GM06990 (cell line): ENCODE measurements at regions not wholly inside any gene's neighbourhood (a gene's known extent, or its start where the extent isn't known, plus 50 kb on each side); places are given as distances from the start of the nearest gene placed in this dataset.
"Not testable (repeated sequence)": the region's sequence is repeated elsewhere in the genome, so short reads cannot be mapped to it uniquely, and the experiment has no call there.

Experiments used
- DNase-seq: peaks from one replicate; pipeline ENCODE4 v3.0.0-alpha.2; 2011; ENCODE audit not compliant: insufficient read length; ENCODE audit errors: extremely low read depth
- H3K27me3 ChIP-seq: replicated peaks from 2 replicates; pipeline ENCODE4 v1.6.0; 2011; ENCODE audit warnings: low read length; ENCODE audit not compliant: control insufficient read depth, insufficient read depth
- H3K36me3 ChIP-seq: 2 replicates; pipeline ENCODE4 v1.5.1; 2011; ENCODE audit warnings: low read length; ENCODE audit not compliant: control insufficient read depth, insufficient read depth
- H3K4me3 ChIP-seq: replicated peaks from 2 replicates; pipeline ENCODE4 v1.5.1; 2011; ENCODE audit warnings: low read depth, mild to moderate bottlenecking, control low read depth, low read length
- TF ChIP-seq, protein P1 (sequence below): IDR thresholded peaks from 2 replicates; pipeline ENCODE4 v1.5.1; 2011; ENCODE audit warnings: low read length, control low read depth, mild to moderate bottlenecking, inconsistent platforms; ENCODE audit not compliant: insufficient read depth, poor library complexity, severe bottlenecking

DNA sequence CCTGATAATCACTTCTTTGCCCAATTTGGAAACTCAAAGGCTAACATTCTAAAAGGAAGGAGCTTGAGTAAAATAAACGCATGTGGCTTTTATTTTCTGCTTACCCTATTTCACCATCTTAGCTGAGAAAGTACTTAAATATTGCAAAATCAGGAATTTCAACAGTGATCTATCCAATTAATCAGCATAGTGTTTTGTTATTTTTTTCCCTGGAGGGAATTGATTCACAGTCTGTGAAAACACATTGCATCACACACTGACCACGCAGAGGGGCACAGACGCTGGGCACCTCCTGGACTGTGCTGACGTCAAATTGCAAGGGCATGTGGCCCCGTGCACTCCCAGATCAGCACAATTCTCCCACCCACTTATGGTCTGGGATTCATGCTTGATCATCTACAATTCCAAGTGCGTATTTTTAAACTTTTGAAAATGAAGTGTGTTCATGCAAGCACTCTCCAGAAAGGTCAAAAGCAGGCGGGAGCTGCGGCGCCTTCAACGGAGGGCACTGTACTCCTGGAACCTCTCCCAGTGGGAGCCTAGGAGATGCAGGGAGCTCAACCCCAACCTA lies 320.6 kb upstream of the PPARGC1A start:
- no peak overlapping the region for H3K4me3 ChIP-seq
- no peaks in the 10 kb centered on the region for H3K36me3 ChIP-seq
- H3K27me3 ChIP-seq = no peaks in the 10 kb centered on the region; the same call in 1 of the 2 replicates
- TF ChIP-seq, protein P1, sequence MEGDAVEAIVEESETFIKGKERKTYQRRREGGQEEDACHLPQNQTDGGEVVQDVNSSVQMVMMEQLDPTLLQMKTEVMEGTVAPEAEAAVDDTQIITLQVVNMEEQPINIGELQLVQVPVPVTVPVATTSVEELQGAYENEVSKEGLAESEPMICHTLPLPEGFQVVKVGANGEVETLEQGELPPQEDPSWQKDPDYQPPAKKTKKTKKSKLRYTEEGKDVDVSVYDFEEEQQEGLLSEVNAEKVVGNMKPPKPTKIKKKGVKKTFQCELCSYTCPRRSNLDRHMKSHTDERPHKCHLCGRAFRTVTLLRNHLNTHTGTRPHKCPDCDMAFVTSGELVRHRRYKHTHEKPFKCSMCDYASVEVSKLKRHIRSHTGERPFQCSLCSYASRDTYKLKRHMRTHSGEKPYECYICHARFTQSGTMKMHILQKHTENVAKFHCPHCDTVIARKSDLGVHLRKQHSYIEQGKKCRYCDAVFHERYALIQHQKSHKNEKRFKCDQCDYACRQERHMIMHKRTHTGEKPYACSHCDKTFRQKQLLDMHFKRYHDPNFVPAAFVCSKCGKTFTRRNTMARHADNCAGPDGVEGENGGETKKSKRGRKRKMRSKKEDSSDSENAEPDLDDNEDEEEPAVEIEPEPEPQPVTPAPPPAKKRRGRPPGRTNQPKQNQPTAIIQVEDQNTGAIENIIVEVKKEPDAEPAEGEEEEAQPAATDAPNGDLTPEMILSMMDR = no peak
- DNase-seq = no peak

DNA sequence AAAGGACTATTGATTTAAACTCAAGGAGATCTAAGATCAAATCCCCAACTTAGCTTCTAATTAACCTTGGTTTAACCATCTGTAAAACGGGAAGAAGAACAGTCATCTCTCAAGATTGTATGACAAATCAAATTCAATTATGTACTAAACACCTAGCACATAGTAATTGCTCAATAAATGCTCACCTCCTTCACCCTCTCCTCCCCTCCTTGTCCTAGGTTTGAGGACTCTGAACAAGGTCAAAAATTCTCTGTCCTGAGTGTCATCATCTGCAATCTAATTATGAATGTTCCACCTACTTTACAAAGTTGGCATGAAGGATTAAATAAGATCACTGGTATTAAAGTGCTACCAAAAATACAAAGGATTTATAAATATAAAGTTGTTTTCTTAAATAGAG lies 320.1 kb upstream of the PPARGC1A start:
- DNase-seq = no peak
- TF ChIP-seq, protein P1 = no peak

DNA sequence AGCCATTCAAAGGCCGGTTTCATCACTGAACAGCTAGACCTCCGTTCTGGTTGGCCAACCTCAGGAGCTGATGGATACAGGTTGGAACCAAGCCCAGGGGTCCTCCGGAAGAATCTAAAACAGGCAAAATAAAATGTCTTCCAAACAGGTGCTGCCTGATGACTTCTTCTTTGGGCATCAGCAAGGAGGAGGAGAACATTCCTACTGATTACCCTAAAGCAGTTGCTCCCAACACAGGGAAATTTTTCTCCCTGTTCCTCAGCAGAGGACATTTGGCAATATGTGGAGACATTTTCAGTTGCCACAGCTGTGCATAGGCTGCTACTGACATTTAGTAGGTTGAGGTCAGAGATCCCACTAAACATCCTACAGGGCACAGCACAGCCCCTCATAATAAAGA lies 319.3 kb upstream of the PPARGC1A start:
- TF ChIP-seq, protein P1 = no peak
- Histone ChIP-seq H3K27me3 (no peaks in the 10 kb centered on the region), H3K4me3 (no peak overlapping the region), H3K36me3 (no peaks in the 10 kb centered on the region)
- DNase-seq = no peak

More for the DNA sequence above, 320.1 kb upstream of the PPARGC1A start:
- no peaks in the 10 kb centered on the region for H3K36me3 ChIP-seq
- H3K4me3 ChIP-seq = no peak overlapping the region
- no peaks in the 10 kb centered on the region; the same call in 1 of the 2 replicates for H3K27me3 ChIP-seq

DNA sequence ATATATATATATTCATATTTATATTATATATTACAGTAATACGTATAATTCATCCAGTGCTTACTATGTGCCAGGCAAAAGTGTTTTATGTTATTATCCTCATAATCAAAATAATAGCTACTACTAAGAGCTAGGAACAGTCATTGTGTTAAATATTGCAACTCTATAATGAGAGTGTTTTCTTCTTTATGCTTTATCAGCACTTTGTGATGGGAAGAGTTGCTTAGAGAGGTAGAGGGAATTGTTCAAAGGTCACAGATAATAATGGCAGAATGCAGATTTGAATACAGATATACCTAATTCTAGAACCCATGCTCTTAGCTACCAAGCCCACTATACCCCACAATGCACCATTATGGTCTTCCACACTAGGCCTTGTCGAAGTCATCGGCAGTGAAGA lies 318.8 kb upstream of the PPARGC1A start:
- no peaks in the 10 kb centered on the region for H3K27me3 ChIP-seq
- no peak for DNase-seq
- TF ChIP-seq, protein P1 = no peak
- H3K4me3 ChIP-seq = no peak overlapping the region
- no peaks in the 10 kb centered on the region for H3K36me3 ChIP-seq

DNA sequence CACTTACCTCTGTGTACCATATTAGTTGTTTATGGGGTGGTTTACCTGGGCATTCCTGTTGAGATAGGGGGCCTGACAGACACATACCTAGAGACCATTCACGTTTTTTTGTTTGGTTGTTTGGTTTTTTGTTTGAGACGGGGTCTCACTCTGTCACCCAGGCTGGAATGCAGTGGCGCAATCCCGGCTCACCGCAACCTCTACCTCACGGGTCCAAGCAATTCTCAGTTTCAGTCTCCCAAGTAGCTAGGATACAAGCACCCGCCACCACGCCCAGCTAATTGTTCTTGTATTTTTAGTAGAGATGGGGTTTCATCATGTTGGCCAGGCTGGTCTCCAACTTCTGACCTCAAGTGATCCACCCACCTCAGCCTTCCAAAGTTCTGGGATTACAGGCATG lies 314.9 kb upstream of the PPARGC1A start:
- not testable (repeated sequence) for DNase-seq, H3K4me3 ChIP-seq, H3K36me3 ChIP-seq, H3K27me3 ChIP-seq

DNA sequence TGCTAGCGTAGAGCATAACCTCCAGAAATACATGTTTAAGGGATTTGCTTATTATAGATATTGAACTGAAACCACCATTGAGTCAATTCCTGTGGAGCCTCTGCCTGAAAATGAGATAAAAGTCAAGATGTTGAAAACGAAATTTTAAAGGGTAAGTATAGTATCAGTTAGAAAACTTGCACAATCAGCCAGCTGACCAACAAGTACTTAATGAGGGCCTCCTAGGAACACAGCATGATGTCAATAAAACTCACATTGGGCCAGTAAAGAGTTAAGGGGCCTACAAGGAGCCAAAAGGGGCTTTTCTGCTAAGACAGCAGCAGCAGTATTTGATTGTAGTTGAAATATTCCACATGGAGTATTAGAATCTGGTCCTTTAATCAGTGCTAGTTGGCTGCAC lies 314.1 kb upstream of the PPARGC1A start:
- Histone ChIP-seq H3K36me3 (no peaks in the 10 kb centered on the region), H3K4me3 (no peak overlapping the region), H3K27me3 (no peaks in the 10 kb centered on the region)
- no peak for DNase-seq
- TF ChIP-seq, protein P1 = no peak
